Effector memory CD8-positive, alpha-beta T cell (primary cell): ENCODE measurements at regions not wholly inside any gene's neighbourhood (a gene's known extent, or its start where the extent isn't known, plus 50 kb on each side); places are given as distances from the start of the nearest gene placed in this dataset.

Experiments used
- ATAC-seq: fragments of 150-1000 bp; cut with Tn5 transposase; replicated peaks from 2 replicates; pipeline ENCODE4 v1.10.0; 2021; ENCODE audit warnings: mild to moderate bottlenecking, moderate library complexity
- DNase-seq, 3 experiments: peaks; one replicate each; pipeline ENCODE4 v3.0.0; 2021
- H3K27ac Mint-ChIP-seq, 2 donors: one replicate each; pipeline ENCODE4 v1.8.0; 2022; ENCODE audit warnings: mild to moderate bottlenecking in 2 of 2, mixed read lengths in 2 of 2, moderate library complexity in 2 of 2
- H3K27me3 Mint-ChIP-seq, 2 donors: one replicate each; pipeline ENCODE4 v1.8.0; 2022; ENCODE audit warnings: mixed read lengths in 2 of 2
- H3K36me3 Mint-ChIP-seq: one replicate; pipeline ENCODE4 v1.8.0; 2022; ENCODE audit warnings: mild to moderate bottlenecking, moderate library complexity, mixed read lengths; ENCODE audit not compliant: insufficient read depth
- H3K4me1 Mint-ChIP-seq, 2 donors: one replicate each; pipeline ENCODE4 v1.8.0; 2022; ENCODE audit warnings: low read depth in 2 of 2, mixed read lengths in 2 of 2
- H3K4me3 Mint-ChIP-seq, 2 donors: one replicate each; pipeline ENCODE4 v1.8.0; 2022; ENCODE audit warnings: mild to moderate bottlenecking in 2 of 2, mixed read lengths in 2 of 2, moderate library complexity in 2 of 2
- H3K9me3 Mint-ChIP-seq, 2 donors: one replicate each; pipeline ENCODE4 v1.8.0; 2022; ENCODE audit warnings: mixed read lengths in 2 of 2

DNA sequence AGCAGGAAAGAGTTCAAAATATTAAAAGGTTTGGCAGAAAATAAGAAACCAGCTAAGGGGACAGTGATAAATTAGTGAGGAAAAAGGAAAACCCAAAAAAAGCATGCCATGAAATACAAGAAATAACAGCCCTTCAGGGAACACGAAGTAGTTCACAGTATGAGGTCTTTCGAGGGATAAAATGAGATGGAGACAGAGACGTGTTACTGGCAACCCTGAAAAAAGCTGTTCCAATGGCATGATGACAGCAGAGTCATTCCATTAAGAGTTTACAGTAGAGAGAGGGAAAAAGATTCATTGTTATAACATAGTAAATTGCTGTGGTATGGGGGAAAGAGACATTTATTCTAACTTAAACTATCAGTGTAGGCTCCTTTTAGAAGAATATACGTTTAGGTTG lies 391.2 kb downstream of the ANKRD7 start:
- ATAC-seq (no peak), DNase-seq (no peak)
- H3K36me3 Mint-ChIP-seq, result no peaks in the 10 kb centered on the region
- peaks cover 3 to 15% of the 10 kb centered on the region in 2 donors for H3K9me3 Mint-ChIP-seq
- H3K4me3 Mint-ChIP-seq, result no peak overlapping the region
- H3K4me1 Mint-ChIP-seq, result no peaks in the 10 kb centered on the region
- no peaks in the 10 kb centered on the region for H3K27me3 Mint-ChIP-seq
- no peak overlapping the region for H3K27ac Mint-ChIP-seq

DNA sequence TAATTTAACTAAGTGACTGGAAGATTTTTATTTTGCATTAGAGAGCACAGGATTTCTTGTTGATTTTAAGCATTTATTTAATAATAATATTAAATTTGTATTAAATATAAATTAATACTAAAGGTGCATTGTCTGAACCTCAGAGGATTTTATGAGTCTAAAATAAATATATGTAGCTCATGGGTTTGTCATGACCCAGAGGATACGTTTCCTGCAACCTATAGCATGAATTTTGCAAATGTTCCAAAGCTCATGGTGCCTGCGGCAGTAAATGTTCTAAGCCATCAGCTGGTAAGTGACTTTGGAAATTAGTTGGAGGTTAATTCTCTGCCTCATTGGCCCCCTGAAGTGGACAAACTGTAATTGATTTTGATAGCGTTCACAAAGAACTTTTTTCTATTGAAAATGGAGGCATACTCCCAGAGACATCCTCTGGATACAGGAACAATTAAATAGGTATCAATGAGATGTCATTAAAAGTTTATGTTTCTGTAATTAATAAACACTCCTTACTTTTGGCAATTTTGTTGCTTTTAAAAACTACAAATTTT lies 397.4 kb downstream of the ANKRD7 start:
- H3K4me1 Mint-ChIP-seq, result no peaks in the 10 kb centered on the region
- peaks cover 1 to 3% of the 10 kb centered on the region in 2 donors for H3K9me3 Mint-ChIP-seq
- H3K36me3 Mint-ChIP-seq, result no peaks in the 10 kb centered on the region
- ATAC-seq (no peak), DNase-seq (no peak)
- no peaks in the 10 kb centered on the region for H3K27me3 Mint-ChIP-seq
- H3K4me3 Mint-ChIP-seq, result no peak overlapping the region
- no peak overlapping the region for H3K27ac Mint-ChIP-seq

DNA sequence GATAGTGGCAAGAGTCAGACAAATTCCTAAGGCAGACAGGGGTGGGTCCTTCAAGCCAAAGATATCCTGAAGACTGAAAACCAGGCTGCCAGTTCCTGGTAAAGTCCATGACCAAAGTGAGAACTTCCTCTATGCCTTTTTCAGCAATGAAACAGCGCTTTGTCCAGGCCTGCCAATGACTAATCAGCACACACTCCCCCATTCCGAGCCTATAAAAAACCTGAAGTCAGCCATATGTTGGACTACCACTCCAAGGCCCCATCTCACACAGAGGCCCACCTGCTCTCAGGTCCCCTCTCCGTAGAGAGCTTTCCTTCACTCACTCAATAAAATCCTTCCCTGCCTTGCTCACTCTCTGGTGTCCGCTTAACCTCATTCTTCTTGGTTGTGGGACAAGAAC lies 402.2 kb downstream of the ANKRD7 start:
- ATAC-seq (no peak), DNase-seq (no peak)
- H3K4me1 Mint-ChIP-seq, result no peaks in the 10 kb centered on the region
- H3K9me3 Mint-ChIP-seq, result peaks cover 8 to 11% of the 10 kb centered on the region in 2 donors
- H3K36me3 Mint-ChIP-seq, result no peaks in the 10 kb centered on the region
- H3K27ac Mint-ChIP-seq, result no peak overlapping the region
- H3K4me3 Mint-ChIP-seq, result no peak overlapping the region
- no peaks in the 10 kb centered on the region for H3K27me3 Mint-ChIP-seq

DNA sequence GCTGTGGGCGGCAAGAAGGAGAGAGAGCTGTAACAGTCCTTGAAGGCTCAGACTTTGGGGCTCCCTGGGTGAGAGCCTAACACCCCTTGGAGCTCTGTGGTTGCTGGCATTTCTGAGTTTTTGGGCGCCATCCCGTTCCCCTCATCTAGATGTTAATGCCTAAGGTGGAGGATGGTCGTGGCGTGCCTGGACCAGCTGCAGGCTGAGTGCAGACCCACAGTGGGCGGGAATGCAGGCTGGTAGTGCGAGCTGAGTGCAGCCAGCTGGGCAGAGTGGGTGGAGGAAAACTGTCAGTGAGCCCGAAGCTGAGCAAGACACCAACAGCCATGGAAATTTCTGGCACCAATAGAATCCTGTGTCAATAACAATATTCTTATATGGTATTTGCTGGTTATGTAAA lies 403.0 kb downstream of the ANKRD7 start:
- H3K36me3 Mint-ChIP-seq, result no peaks in the 10 kb centered on the region
- DNase-seq, result no peak
- H3K27ac Mint-ChIP-seq, result no peak overlapping the region
- ATAC-seq, result no peak
- no peaks in the 10 kb centered on the region for H3K4me1 Mint-ChIP-seq
- peaks cover 8 to 11% of the 10 kb centered on the region in 2 donors for H3K9me3 Mint-ChIP-seq
- no peaks in the 10 kb centered on the region for H3K27me3 Mint-ChIP-seq
- H3K4me3 Mint-ChIP-seq, result no peak overlapping the region

DNA sequence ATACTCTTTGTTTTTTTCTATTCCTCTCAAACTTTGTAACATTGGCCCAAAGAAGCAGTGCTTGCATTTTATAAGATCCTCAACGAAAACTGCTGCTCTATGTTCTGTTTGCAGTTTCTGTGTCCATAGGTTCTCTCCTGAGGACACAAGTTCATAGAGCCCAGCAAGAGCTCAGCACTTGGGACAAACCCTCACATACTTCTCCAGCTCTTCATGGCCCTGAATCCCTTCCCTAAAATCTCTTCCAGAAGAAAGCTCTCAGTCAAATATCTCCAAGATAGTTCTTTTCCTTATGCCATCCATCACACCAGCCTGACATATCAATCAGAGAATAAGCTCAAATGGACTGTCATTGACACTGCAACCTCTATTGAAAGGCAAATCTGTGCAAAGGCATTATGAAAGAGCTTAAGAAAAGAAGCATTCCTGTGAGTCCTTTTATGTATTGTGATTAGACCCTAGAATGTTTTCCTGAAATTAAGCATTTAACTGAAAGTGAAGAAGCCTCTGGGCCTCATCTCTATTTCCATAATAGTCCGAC lies 405.5 kb downstream of the ANKRD7 start:
- Mint-ChIP-seq H3K27ac (no peak overlapping the region), H3K27me3 (no peaks in the 10 kb centered on the region), H3K36me3 (no peaks in the 10 kb centered on the region), H3K9me3 (peaks cover 8 to 10% of the 10 kb centered on the region in 2 donors), H3K4me3 (no peak overlapping the region), H3K4me1 (no peaks in the 10 kb centered on the region)
- DNase-seq, result no peak
- ATAC-seq, result no peak

DNA sequence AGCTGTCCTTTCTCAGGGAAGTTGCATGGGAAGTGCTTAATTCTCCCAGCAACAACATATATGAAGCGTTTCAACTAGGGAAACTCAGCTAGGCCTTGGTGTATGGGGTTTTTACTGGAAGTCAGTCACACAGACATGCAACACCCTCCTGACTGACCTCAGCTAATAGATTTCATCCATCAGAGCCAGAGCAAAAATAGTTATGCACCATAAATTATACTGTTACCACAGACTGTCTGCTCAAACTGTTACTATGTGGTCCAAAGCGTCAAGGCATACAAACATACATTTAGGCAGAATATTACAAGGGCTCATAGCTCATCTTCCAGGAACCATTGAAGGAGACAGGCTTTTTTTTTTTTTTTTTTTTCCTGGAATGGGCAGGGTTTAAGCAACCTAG lies 417.9 kb downstream of the ANKRD7 start:
- DNase-seq, result no peak
- H3K27me3 Mint-ChIP-seq, result no peaks in the 10 kb centered on the region
- H3K4me1 Mint-ChIP-seq, result no peaks in the 10 kb centered on the region

DNA sequence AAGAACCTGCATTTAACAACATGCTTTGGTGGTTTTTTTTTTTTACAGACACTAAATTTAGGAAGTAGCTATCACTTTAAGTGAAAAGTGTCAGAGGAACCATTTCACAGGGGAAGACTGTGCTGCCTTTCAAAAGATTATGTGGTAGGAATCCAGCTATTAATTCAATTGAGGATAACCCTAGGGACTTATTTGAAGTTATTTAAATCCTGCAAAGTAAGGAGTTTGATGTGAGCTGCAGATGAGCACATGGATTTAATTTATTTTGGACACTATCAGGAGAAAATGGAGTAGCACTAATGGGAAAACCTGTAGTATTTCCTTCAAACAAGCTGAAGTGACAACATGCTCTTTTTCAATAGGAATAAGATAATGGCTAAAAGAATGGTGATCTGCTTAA lies 419.8 kb downstream of the ANKRD7 start:
- no peak for ATAC-seq
- no peaks in the 10 kb centered on the region for H3K27me3 Mint-ChIP-seq
- peaks cover 0 to 5% of the 10 kb centered on the region in 2 donors for H3K9me3 Mint-ChIP-seq
- no peak overlapping the region for H3K27ac Mint-ChIP-seq
- H3K4me3 Mint-ChIP-seq, result no peak overlapping the region
- no peaks in the 10 kb centered on the region for H3K36me3 Mint-ChIP-seq
- no peaks in the 10 kb centered on the region for H3K4me1 Mint-ChIP-seq
- DNase-seq, result no peak

More for the DNA sequence above, 417.9 kb downstream of the ANKRD7 start:
- Mint-ChIP-seq H3K4me3 (no peak overlapping the region), H3K36me3 (no peaks in the 10 kb centered on the region), H3K27ac (no peak overlapping the region), H3K9me3 (peaks cover 0 to 5% of the 10 kb centered on the region in 2 donors)
- ATAC-seq, result no peak

DNA sequence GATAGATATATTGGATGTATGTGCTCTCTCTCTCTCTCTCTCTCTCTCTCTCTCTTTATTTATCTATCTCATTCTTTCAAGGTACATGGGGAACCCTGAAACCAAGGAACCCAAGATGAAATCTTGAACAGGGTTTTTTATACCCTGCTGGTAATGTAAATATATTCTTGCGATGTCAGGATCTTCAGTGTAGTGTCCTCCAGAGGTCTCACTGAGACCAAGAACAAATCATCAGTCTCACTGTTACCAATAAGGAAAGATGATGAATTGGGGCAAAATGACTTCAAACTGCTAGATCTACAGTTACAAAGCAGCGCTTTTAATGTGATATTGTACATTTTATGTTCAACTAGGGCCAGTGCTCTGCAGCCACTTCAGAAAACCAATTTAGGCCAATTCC lies 423.5 kb downstream of the ANKRD7 start:
- Mint-ChIP-seq H3K9me3 (peaks cover 0 to 2% of the 10 kb centered on the region in 2 donors), H3K4me1 (no peaks in the 10 kb centered on the region), H3K27me3 (no peaks in the 10 kb centered on the region), H3K27ac (no peak overlapping the region), H3K4me3 (no peak overlapping the region), H3K36me3 (no peaks in the 10 kb centered on the region)
- DNase-seq, result no peak
- no peak for ATAC-seq

DNA sequence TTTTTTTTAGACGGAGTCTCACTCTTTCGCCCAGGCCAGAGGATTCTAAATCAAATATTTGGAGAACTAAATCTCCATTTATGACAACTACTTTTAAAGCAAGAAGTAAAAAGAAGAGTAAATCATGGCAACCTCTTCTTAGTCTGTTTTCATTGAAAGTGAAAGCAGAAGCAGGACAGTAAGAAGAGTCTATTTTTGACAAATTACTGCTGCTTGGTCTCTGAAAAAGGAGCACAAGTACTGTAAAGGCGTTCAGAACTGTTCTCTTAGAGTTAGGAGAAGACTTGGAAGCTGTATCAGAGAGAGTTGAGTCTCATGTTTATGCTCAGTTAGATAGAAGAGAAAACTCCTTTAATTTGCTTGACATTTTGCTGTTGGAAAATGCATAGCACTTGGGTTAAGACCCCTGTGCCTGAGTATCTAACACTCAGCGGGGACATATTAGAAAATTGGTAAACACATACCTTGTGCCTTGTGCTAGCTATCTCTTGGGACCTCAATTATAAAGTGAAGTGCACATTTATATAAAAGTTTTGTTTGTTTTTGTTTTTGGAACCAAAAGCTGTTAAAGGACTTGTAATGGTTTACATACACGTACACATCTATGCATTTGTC lies 433.0 kb downstream of the ANKRD7 start:
- DNase-seq (no peak), ATAC-seq (no peak)
- Mint-ChIP-seq H3K9me3 (peaks cover 0 to 3% of the 10 kb centered on the region in 2 donors), H3K4me1 (no peaks in the 10 kb centered on the region), H3K27me3 (no peaks in the 10 kb centered on the region), H3K27ac (no peak overlapping the region), H3K4me3 (no peak overlapping the region), H3K36me3 (no peaks in the 10 kb centered on the region)

DNA sequence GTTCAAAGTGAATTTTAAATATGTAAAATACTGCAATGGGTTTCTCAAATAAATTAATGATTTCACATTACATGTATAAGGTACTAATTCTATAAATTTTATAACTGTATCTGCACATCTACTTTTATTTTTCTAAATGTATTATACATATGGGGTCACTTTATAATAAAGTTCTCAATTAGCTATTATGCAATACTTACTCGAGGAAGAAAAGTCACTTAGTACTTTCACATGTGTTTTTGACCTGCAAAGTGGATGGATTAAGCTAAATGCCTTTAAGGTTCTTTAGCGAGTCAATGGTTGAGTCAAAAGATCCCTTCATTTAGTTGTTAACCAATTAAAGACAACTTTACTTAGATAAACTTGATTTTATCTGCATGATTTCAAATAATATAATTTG lies 437.8 kb downstream of the ANKRD7 start:
- Mint-ChIP-seq H3K36me3 (no peaks in the 10 kb centered on the region), H3K4me1 (no peaks in the 10 kb centered on the region), H3K27ac (no peak overlapping the region), H3K27me3 (no peaks in the 10 kb centered on the region), H3K9me3 (no peaks in the 10 kb centered on the region), H3K4me3 (no peak overlapping the region)
- ATAC-seq, result no peak
- no peak for DNase-seq

DNA sequence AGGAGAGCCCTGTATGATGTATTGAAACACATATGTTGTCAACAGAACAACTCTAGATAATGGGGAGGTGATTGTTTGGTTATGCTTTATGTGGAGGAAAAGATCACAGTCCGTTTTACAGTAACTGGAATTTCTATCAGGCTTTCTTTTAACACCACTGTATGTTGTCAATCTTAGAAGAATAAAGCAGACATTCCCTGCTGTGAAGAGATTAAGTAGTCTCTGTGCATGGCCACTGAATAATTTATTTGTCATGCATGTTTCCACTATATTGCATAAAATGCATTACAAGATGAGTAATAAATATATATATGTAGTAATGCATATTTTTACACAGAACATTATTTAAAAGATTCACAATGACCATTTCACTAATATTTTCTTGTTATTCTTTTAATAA lies 440.0 kb downstream of the ANKRD7 start:
- DNase-seq (no peak), ATAC-seq (no peak)
- no peak overlapping the region for H3K4me3 Mint-ChIP-seq
- no peaks in the 10 kb centered on the region for H3K9me3 Mint-ChIP-seq
- H3K27me3 Mint-ChIP-seq, result no peaks in the 10 kb centered on the region
- no peaks in the 10 kb centered on the region for H3K4me1 Mint-ChIP-seq
- no peak overlapping the region for H3K27ac Mint-ChIP-seq
- no peaks in the 10 kb centered on the region for H3K36me3 Mint-ChIP-seq

DNA sequence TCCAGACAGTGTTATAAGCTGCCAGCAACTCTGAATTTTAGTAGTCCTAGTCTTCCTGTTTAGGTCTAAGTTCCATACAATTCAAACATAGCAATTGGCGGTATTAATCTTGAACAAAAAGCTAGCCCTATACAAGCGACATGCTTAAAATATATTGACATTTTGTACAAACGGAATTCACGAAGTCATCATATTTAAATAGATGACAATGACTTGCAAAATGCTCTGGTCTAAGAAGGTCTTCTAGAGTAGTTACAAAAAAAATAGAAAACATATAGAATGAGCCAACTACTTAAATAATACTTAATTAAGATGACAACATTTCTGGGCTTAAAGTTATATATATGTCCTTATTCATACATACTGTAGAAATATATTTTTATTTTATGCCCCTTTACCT lies 446.6 kb downstream of the ANKRD7 start:
- no peak for DNase-seq
- Mint-ChIP-seq H3K27ac (no peak overlapping the region), H3K4me3 (no peak overlapping the region), H3K9me3 (peaks cover 6 to 8% of the 10 kb centered on the region in 2 donors), H3K36me3 (no peaks in the 10 kb centered on the region), H3K4me1 (no peaks in the 10 kb centered on the region), H3K27me3 (no peaks in the 10 kb centered on the region)
- ATAC-seq, result no peak

DNA sequence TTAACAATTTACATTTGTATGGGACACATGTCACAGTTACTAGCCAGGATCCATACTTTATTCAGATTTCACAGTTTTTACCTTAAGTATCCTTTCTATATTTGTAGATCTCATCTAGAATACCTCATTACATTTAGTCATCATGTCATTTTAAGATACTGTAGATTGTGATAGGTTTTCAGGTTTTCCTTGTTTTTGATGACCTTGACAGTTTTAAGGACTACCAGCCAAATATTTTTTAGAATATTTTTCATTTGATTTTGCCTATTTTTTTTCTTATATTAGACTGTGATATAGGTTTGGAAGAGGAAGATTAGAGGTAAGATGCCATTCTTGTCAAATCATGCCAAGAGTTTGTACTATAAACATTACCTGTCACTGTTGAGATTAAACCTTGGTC lies 460.3 kb downstream of the ANKRD7 start:
- Mint-ChIP-seq H3K36me3 (no peaks in the 10 kb centered on the region), H3K27ac (no peak overlapping the region), H3K9me3 (peaks cover 10 to 17% of the 10 kb centered on the region in 2 donors), H3K4me1 (no peaks in the 10 kb centered on the region), H3K27me3 (no peaks in the 10 kb centered on the region), H3K4me3 (no peak overlapping the region)
- DNase-seq (no peak), ATAC-seq (no peak)

DNA sequence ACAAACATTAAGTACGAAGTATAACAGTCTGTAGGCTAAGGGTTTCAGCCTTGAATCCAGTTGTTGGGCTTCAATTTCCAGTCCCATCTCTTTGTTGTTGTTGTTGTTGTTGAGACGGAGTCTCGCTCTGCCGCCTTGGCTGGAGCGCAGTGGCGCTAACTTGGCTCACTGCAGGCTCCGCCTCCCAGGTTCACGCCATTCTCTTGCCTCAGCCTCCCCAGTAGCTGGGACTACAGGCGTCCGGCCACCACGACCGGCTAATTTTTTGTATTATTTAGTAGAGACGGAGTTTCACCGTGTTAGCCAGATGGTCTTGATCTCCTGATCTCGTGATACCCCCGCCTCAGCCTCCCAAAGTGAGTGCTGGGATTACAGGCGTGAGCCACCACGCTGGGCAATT lies 464.9 kb downstream of the ANKRD7 start:
- DNase-seq (no peak), ATAC-seq (no peak)
- no peak overlapping the region for H3K4me3 Mint-ChIP-seq
- H3K27ac Mint-ChIP-seq, result no peak overlapping the region
- H3K36me3 Mint-ChIP-seq, result no peaks in the 10 kb centered on the region
- no peaks in the 10 kb centered on the region for H3K4me1 Mint-ChIP-seq
- H3K9me3 Mint-ChIP-seq, result peaks cover 6 to 9% of the 10 kb centered on the region in 2 donors
- H3K27me3 Mint-ChIP-seq, result no peaks in the 10 kb centered on the region
